Stimulated activated memory B cell treated with anti-CD40 and anti-IgM and Interleukin-4, amounts not matched to agents 10 μg/mL and 1 μg/mL and 100 μg/mL, for 72 hours (primary cell): ENCODE measurements at regions not wholly inside any gene's neighbourhood (a gene's known extent, or its start where the extent isn't known, plus 50 kb on each side); places are given as distances from the start of the nearest gene placed in this dataset.

ENCODE experiments used
- ATAC-seq: fragments of 150-1000 bp; cut with Tn5 transposase; 2 replicates; pipeline ENCODE4 v1.10.0; 2021
- H3K27ac Mint-ChIP-seq: one replicate; pipeline ENCODE4 v1.8.0; 2022; ENCODE audit warnings: mild to moderate bottlenecking, mixed read lengths
- H3K27me3 Mint-ChIP-seq: one replicate; pipeline ENCODE4 v1.8.0; 2022; ENCODE audit warnings: mixed read lengths
- H3K36me3 Mint-ChIP-seq: one replicate; pipeline ENCODE4 v1.8.0; 2022; ENCODE audit warnings: mixed read lengths
- H3K4me1 Mint-ChIP-seq: one replicate; pipeline ENCODE4 v1.8.0; 2022; ENCODE audit warnings: mixed read lengths
- H3K4me3 Mint-ChIP-seq: one replicate; pipeline ENCODE4 v1.8.0; 2022; ENCODE audit warnings: mild to moderate bottlenecking, moderate library complexity, mixed read lengths
- H3K9me3 Mint-ChIP-seq: one replicate; pipeline ENCODE4 v1.8.0; 2022; ENCODE audit warnings: mixed read lengths

DNA sequence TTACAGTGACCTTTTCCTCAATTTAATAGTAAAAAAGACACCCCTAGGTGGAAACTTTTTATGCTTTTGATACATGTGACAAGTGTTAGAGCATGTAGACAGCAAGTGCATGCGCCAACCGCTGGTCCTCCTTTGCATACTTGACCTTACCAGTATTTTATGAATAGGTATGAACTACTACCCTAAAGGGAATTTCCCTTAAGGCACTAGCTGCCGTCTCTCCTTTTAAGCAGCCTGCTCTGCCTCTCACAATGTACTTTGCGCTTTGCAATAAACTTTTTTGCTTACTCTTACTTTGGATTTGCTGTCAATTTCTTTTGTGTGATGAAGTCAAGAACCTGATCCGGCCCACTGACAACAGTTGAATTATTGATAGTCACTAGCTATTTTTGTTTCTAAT, 50.6 kb upstream of the ZNF133 start:
- ATAC-seq = no peak
- Mint-ChIP-seq H3K27me3 (peaks cover 64% of the 10 kb centered on the region), H3K4me3 (no peak overlapping the region), H3K36me3 (no peaks in the 10 kb centered on the region), H3K9me3 (peaks cover 6% of the 10 kb centered on the region), H3K4me1 (no peaks in the 10 kb centered on the region), H3K27ac (no peak overlapping the region)
